ENCODE measurements at regions not wholly inside any gene's neighbourhood (a gene's known extent, or its start where the extent isn't known, plus 50 kb on each side); places are given as distances from the start of the nearest gene placed in this dataset.
"Not testable (repeated sequence)": the region's sequence is repeated elsewhere in the genome, so short reads cannot be mapped to it uniquely, and the experiment has no call there.

DNA sequence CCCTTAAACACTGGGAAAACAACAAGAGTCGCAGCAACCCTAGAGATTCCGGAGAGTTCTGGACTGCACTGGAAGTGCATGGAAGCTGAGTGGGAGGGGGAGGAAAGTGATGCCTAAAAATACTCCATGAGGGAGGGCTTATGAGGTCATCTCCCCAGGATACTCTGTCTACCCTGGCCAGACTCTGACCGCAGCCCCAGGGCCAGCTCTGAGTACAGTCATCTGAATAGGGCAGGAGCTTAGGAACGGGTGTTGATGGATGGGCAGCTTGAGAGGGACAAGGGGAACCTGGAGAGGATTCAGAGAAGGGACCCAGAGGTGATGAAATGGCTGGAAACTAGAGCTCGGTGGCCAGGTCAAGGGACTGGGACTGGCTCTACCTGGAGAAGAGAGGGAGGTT, 79.3 kb upstream of the IGFBP5 start:
- DNase-seq = no peak

DNA sequence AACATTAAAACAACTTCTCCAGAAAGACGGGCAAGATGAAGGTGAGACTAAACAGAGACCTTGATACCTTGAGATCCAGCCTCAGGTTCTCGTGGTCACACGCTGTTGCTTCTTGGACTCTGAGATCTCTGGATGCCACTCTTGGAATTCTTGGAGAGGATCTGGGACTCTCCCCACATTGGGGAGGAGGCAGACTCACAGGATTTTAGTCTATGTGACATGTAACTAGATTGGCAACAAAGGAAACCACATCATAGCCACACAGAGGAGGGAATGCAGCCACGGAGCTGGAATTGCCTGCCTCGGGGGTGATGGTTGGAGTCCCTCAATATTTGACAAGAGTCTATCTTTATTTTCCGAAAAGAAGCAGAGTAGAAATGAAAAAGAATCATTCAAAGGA, 78.8 kb upstream of the IGFBP5 start:
- no peak for DNase-seq

DNA sequence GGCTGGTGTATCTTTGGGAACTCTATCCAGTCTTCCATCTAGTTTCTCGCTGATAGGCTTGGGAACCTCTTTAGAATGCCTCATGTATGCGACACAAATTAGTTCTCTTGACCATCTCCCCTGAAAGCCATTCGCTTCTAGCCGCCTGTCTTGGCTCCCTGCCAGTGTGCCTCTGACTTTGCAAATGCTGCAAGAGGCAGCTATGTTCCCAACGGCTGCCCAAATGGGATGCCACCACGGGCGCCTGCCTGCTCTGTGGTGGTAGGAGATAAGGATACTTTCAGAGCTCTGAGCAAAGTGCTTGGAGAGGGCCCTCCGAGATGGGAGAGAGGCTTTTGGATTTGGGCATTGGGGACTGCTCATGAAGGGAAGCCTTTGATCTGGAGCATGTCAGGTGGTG, 77.7 kb upstream of the IGFBP5 start:
- no peak for DNase-seq

DNA sequence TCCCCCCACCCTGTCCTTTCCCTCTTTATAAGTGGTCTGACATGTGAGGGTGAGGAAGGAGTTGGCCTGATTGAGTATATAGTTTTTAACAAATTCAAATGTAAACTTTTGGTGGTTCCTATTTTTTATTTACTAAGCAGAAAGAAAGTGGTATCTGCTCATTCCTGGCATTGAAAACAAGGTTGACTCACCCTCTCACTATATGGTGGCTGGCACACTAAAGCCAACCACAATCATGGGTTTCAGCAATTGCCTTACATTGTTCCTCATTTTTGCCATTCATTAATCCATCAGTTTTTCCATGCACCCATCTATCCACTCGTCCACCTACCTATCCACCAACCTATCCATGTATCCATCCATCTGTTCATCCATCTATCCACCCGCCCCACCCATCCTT, 75.4 kb upstream of the IGFBP5 start:
- no peak for DNase-seq

DNA sequence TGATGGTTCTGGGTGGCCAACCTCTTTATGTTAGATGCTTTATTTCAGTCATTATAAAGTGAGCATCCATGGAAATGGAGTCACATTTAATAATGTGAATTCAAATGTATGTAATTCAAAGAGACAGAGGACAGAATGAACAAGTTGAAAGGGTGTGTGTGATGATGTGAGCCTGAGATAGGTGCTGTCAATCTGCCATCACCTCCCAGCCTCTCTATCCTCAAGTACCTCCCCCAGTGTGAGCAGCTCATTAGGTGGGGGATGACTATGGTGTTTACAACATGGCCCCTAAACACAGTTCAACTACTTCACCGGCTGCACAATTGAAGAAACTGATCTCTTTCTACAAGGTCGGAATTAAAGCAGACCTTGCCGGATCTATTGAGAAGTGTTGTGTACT, 74.7 kb upstream of the IGFBP5 start:
- no peak for DNase-seq

DNA sequence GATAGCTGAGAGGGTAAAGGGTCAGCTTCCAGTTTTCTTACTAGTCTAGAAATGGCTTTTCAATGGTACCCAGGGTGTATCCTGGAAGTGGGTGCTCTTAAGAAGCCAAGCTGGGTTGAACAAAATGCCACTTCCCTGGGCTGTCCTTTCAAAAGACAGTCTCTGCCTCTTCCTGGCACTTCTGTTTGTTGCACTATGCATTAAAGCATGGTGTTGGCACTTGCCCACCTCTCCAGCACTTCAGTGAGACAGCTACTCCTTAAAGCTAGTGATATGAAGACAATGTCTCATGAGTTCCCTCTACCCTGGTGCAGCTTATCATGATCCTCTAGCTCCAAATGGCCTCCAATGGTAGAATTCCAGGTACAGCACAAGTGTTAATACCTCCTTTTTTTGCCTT, 74.3 kb upstream of the IGFBP5 start:
- DNase-seq = no peak

DNA sequence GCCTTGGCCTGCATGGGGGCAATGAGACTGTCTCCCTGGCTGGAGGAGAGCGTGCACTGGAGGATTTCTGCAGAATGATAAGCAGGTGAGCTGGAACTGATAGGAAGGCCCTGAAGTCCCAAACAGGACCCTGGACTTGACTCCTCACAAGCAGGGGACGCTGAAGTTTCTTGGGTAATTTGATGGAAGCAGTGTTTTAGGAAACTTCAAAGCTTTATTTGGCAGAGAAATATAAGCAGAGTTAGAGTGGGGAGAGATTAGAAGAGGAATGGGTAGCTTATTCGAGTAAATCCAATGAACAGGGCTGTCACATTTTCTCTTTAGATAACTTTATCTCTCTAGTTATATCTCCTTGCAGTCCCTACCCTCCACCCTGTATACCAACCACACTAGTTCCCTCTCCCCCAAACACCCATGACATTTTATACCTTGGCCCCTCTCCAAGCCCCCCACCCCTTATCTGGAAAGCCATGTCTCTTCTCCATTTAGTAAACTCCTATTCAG, 73.6 kb upstream of the IGFBP5 start:
- no peak for DNase-seq

DNA sequence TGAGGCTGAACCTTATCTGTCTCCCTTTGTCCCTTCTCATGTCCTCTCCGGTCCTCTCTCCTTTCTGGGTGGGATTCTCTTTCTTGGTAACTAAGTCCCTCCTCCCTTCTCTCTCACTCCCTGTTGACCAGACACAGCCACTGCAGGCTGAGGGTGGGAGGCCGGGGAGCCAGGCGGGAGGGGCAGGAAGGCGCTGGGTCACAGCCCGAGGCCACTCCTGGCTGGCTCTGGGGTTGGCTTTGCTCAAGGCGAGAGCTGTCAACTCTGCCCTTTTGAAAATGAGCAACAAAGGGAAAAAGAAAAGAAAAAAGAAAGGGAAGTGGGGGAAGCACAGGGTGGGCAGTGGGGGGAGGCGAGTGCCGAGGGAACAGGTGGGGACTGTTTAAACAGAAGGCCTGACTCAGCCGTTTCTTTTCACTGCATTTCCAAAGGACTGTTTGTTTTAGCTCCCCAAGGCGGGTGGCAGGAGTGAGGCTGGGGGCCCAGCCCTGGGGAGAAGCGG, 70.5 kb upstream of the IGFBP5 start:
- DNase-seq = no peak

DNA sequence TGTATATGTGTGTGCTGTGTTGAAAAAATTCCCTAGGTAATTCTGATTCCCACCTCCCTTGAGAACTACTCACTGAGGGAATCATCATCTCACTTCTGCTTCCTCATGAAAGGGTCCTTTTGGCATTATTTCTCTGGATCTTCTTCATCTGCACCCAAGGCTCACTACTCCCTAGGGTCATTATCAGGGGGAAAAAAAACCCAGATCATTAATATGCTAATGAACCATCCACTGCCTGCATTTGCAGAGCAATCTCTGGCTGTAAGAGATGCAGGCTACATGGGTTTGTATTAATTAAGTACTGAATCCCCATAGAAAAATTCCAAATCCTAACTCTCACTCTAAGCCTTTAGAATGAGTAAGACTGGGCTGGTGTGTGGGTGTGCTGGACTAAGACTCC, 68.0 kb upstream of the IGFBP5 start:
- no peak for DNase-seq

DNA sequence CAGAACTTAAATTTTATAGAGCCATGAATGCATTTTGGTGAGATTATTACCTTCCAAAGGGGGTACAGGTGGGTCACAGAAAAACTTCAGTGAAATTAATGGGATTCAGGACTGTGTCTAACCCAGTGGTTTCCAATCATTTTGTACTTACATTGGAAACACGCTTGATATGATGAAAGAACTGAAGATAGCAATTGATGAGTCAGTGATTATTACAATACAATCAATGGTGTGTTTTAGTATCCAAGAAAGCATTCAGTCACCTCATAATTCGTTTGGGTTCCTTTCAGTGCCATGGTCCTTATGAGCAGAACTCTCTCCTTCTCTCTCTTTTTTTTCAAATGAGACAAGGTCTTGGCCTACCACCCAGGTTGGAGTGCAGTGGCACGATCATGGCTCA, 66.5 kb upstream of the IGFBP5 start:
- no peak for DNase-seq

DNA sequence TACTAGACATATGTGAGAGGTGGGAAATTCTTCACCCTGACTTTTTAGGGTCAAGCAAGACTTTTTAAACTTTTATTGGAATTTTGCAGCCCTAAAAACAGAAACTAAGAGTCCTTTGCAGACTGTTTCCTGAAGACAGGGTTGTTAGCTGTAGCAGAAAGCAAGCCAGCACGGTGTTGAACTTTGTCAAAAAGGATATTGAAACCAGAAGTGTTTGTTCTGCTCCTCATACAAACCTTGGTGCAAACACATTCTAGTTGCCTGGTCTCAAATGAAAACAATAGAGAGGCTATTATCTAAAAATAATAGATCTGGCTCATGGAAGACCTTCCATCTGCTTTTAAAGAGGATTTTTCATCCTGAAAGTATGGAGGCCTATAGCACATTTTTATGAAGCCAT, 65.8 kb upstream of the IGFBP5 start:
- no peak for DNase-seq

DNA sequence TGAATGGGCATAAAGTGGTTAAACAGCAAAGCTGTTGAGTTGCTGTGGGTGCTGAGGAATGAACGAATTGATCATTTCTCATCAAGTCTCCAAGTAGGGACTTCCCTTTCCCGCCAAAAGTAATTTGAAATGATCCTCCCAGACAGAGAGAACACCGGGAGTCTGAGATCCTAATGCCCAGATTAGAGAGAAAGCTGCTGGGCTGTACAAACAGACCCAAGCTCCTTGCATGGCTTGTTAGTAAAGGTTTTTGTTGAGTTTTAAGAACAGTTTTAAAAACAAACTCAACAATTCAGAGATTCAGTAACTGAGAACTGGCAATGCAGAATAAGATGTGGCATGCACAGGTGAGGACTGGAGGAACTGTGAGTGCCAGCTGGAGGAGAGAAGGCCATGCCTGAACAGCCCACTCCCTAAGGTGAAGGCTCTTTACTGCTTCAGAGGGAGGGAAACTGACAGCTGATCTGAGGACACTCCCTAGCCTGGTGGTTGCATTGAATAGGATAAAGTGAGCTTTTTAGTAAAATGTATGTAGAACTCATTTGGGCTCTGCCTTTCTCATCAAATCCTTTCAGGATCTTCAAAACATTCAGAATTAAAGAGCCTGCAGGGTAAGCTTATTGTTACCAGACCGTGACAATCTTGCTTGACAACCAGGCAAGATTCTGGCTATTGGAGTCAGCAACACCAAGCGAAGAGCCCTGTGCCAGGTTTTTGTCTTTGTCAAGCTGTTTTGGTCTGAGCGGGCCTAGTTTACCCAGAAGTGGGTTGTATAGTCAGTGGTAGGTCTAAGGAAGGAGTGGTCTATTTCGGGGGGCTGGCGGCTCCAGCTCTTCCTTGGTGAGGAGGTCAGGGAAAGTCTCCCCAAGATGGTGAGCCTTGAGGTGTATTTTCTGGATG, 63.2 kb upstream of the IGFBP5 start:
- no peak for DNase-seq

DNA sequence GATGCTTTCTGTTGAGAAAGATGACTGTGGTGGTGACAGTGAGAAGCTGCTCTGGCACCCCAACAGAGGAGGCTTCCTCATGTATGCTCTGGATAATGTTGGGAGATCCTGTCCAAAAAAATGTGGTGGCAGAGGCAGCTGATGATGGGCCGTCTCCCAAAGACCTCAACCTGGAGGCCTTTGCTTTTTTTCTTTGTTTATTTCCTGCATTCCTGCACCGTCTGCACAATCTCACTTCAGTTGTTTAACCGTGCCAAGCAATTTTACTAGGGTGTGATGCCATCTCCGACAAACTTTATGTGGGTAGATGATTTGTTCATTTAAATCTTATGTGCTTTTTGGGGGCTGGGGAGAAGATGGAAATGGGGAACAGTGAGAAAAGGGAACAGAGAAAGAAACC, 62.2 kb upstream of the IGFBP5 start:
- no peak for DNase-seq

DNA sequence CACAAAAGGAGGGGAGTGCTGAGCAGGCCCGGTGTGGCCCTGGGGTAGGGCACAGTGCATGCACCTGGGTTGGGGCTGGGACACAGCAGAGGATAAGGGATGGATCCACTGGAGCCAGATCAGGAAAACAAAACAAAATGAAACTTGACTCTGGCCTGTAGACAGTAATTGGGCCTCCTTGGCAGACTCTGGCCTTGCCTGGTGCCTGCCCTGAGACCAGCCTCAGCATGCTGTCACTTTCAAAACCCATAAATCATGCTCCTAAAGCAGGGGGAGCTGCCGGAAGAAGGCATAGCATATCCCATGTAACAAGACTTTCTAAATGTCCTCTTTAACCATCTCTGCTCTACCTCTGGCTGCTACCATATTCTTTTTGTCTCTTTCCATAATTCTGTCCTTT, 61.1 kb upstream of the IGFBP5 start:
- DNase-seq = no peak

DNA sequence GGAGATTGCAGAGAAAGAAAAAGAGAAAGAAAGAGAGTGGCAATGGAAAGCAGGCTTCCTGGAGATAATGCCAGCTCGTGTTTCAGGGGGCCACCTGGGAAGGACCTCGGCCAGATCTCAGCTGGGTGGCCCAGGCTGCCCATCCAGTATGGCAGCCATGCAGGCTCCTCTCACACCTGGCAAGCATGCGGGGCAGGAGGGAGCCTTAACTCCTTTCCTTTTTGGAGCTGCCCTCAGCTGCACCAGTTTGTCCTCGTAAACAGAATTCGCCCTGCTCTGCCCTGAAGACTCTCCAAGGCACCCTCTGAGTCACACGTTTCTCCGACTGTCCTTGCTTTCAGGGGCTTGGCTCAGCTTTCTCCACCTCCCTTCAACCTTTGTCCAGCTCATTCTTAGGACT, 59.5 kb upstream of the IGFBP5 start:
- DNase-seq = no peak

DNA sequence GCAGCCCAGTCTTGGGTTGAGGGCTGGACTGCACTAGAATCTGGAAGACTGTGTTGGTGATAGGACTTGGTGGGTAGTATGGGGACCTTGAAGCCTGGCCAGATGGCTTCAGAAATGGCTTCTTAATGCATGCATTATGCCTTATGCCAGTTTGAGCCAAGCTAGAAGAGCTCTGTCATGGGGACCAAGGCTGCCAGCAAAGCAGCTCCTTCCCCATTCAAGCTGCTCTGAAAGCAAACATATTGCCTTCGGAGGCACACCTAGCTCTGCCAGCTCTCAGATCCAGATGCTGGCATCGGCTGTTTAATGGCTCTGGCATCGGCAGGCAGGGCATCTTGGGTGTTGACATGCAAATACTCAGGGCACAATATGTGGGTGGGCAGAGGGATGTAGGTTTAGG, 59.0 kb upstream of the IGFBP5 start:
- no peak for DNase-seq

DNA sequence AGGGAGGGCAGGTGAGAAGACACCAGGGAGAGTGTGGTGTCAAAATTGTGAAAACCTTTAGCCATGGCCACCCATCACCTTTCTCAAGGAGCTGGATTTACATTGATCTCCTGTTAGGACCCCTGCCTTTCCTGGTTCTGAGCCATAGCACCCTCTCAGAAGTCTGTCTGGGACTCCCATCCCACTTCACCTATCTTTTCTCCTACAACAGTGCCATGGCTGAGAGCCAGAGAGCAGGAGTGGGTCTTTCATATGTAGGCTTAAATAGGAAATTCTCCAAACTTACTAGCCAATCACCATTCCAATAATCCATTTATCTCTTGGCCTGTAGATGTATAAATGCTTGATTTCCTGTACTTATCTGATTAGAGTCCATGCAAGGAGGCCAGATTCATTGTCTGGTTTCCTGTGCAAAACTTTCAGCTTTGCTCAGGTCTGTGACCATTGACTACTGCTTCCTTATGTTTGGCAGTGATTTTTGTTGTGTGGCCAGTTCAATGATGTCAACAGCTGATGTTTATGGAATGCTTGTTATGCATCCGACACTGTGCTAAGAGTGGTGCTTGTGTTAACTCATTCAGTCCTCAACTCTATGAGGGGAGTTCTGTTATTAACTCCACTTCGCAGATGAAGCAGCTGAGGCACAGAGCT, 57.6 kb upstream of the IGFBP5 start:
- no peak for DNase-seq

DNA sequence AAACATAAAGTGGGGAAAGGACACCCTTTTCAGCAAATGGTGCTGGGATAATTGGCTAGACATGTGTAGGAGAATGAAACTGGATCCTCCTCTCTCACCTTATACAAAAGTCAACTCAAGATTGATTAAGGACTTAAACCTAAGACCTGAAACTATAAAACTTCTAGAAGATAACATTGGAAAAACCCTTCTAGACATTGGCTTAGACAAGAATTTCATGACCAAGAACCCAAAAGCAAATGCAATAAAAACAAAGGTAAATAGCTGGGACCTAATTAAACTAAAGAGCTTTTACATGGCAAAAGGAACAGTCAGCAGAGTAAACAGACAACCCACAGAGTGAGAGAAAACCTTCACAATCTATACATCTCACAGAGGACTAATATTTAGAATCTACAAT, 55.4 kb upstream of the IGFBP5 start:
- DNase-seq = not testable (repeated sequence)

DNA sequence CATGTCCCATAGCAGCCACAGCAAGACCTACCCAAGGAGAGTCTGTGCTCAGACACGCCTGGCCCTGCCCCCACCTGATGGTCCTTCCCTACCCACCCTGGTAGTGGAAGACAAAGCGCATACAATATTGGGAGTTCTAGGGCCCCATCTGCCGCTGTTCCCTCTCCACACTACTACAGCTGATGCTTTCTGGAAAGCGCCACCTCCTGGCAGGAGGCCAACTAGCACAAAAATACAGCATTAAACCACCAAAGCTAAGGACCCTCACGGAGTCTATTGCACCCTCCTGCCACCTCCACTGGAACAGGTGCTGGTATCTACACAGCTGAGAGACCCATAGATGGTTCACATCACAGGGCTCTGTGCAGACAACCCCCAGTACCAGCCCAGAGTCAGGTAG, 50.9 kb upstream of the IGFBP5 start:
- peak in 1 of 2 experiments; percentile 24 for DNase-seq

DNA sequence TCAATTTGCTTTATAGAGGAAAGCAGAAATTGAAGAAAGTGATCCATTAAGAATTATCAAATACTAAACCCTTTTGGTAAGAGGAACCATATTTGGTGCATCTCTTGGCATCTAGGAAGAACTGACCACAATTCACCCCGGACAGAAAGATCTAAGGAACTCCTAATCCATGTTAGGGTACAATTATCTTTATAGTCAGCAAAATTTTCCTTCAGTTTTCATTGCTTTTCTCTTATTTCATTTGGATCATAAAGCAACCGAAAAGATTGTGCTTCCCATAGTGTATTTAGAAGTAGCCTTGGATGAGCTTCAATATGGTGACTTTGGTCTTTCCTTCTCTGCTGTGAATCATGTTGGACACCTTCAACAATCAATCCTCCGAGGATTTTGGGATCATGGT, 50.1 kb upstream of the IGFBP5 start:
- no peak for DNase-seq
